Stimulated activated naive B cell treated with anti-CD40 and anti-IgM and Interleukin-4, amounts not matched to agents 10 μg/mL and 1 μg/mL and 100 μg/mL, for 72 hours (primary cell): ENCODE measurements at regions not wholly inside any gene's neighbourhood (a gene's known extent, or its start where the extent isn't known, plus 50 kb on each side); places are given as distances from the start of the nearest gene placed in this dataset.
"Not testable (repeated sequence)": the region's sequence is repeated elsewhere in the genome, so short reads cannot be mapped to it uniquely, and the experiment has no call there.

Source experiments
- ATAC-seq, 2 donors: fragments of 150-1000 bp; cut with Tn5 transposase; replicated peaks; 2 replicates each; pipeline ENCODE4 v1.10.0; 2021; ENCODE audit warnings: moderate library complexity in 1 of 2
- DNase-seq: peaks from one replicate; pipeline ENCODE4 v3.0.0; 2021
- H3K27ac Mint-ChIP-seq: one replicate; pipeline ENCODE4 v1.8.0; 2022; ENCODE audit warnings: mild to moderate bottlenecking, mixed read lengths
- H3K27me3 Mint-ChIP-seq, 2 donors: one replicate each; pipeline ENCODE4 v1.8.0; 2022; ENCODE audit warnings: mixed read lengths in 2 of 2
- H3K36me3 Mint-ChIP-seq, 2 donors: one replicate each; pipeline ENCODE4 v1.8.0; 2022; ENCODE audit warnings: mixed read lengths in 2 of 2, mild to moderate bottlenecking in 1 of 2
- H3K4me1 Mint-ChIP-seq, 2 donors: one replicate each; pipeline ENCODE4 v1.8.0; 2022; ENCODE audit warnings: mixed read lengths in 2 of 2, mild to moderate bottlenecking in 1 of 2
- H3K4me3 Mint-ChIP-seq, 2 donors: one replicate each; pipeline ENCODE4 v1.8.0; 2022; ENCODE audit warnings: mild to moderate bottlenecking in 2 of 2, mixed read lengths in 2 of 2, moderate library complexity in 1 of 2
- H3K9me3 Mint-ChIP-seq, 2 donors: one replicate each; pipeline ENCODE4 v1.8.0; 2022; ENCODE audit warnings: mixed read lengths in 2 of 2, mild to moderate bottlenecking in 1 of 2

- H3K4me1 Mint-ChIP-seq, result peaks cover 0 to 5% of the 10 kb centered on the region in 2 donors
- ATAC-seq (peak; percentile 69 to 86), DNase-seq (peak; percentile 21)
- H3K9me3 Mint-ChIP-seq, result peaks cover 1 to 5% of the 10 kb centered on the region in 2 donors
- peaks cover 0 to 3% of the 10 kb centered on the region in 2 donors for H3K36me3 Mint-ChIP-seq
- peaks cover 8 to 12% of the 10 kb centered on the region in 2 donors for H3K27me3 Mint-ChIP-seq
- H3K27ac Mint-ChIP-seq, result peak overlapping the region; percentile 2
- H3K4me3 Mint-ChIP-seq, result no peak overlapping the region
These were observed 55.8 kb upstream of the LANCL2 start for GRCh38 chr7:55309040-55309991.

GRCh38 chr7:55310287-55311025, 54.7 kb upstream of the LANCL2 start:
- no peak for ATAC-seq

GRCh38 chr7:55311892-55312291, 53.2 kb upstream of the LANCL2 start:
- not testable (repeated sequence) for H3K4me1 Mint-ChIP-seq, ATAC-seq, H3K4me3 Mint-ChIP-seq, H3K9me3 Mint-ChIP-seq, H3K27ac Mint-ChIP-seq, H3K27me3 Mint-ChIP-seq, DNase-seq, H3K36me3 Mint-ChIP-seq

More at GRCh38 chr7:55310287-55311025, 54.7 kb upstream of the LANCL2 start:
- no peak for DNase-seq
- Mint-ChIP-seq H3K27me3 (peaks cover 8 to 12% of the 10 kb centered on the region in 2 donors), H3K4me1 (peaks cover 0 to 5% of the 10 kb centered on the region in 2 donors), H3K36me3 (peaks cover 0 to 3% of the 10 kb centered on the region in 2 donors), H3K27ac (no peak overlapping the region), H3K4me3 (no peak overlapping the region), H3K9me3 (peaks cover 1 to 5% of the 10 kb centered on the region in 2 donors)

- not testable (repeated sequence) for H3K4me3 Mint-ChIP-seq, H3K36me3 Mint-ChIP-seq, DNase-seq
These were observed 51.5 kb upstream of the LANCL2 start for GRCh38 chr7:55313671-55314070.

GRCh38 chr7:55314967-55315366, 50.2 kb upstream of the LANCL2 start:
- H3K9me3 Mint-ChIP-seq, result peaks cover 1 to 5% of the 10 kb centered on the region in 2 donors
- DNase-seq (no peak), ATAC-seq (no peak)
- H3K27me3 Mint-ChIP-seq, result peaks cover 11 to 13% of the 10 kb centered on the region in 2 donors
- no peaks in the 10 kb centered on the region for H3K4me1 Mint-ChIP-seq
- no peak overlapping the region for H3K4me3 Mint-ChIP-seq
- no peak overlapping the region for H3K27ac Mint-ChIP-seq
- peaks cover 0 to 3% of the 10 kb centered on the region in 2 donors for H3K36me3 Mint-ChIP-seq

More at GRCh38 chr7:55313671-55314070, 51.5 kb upstream of the LANCL2 start:
- H3K4me1 Mint-ChIP-seq, H3K27ac Mint-ChIP-seq, ATAC-seq, H3K9me3 Mint-ChIP-seq, H3K27me3 Mint-ChIP-seq: not testable (repeated sequence)
